Testis (tissue), 2 donors: ENCODE measurements at regions not wholly inside any gene's neighbourhood (a gene's known extent, or its start where the extent isn't known, plus 50 kb on each side); places are given as distances from the start of the nearest gene placed in this dataset.

Source experiments
- POLR2A ChIP-seq: fragments of 450-650 bp; IDR thresholded peaks from one replicate; pipeline ENCODE4 v1.6.1; 2017; ENCODE audit warnings: antibody characterized with exemption, mild to moderate bottlenecking, moderate library complexity
- TF ChIP-seq, protein P1 (sequence below), 3 experiments: fragments of 450-650 bp in 2 of 3; fragments of 200-600 bp in 1 of 3; sonication (generic) in 1 of 3; IDR thresholded peaks; one replicate each; pipeline ENCODE4 v1.5.1; 2016 to 2019; ENCODE audit warnings: antibody characterized with exemption in 3 of 3, mild to moderate bottlenecking in 2 of 3, moderate library complexity in 1 of 3

- TF ChIP-seq, protein P1, sequence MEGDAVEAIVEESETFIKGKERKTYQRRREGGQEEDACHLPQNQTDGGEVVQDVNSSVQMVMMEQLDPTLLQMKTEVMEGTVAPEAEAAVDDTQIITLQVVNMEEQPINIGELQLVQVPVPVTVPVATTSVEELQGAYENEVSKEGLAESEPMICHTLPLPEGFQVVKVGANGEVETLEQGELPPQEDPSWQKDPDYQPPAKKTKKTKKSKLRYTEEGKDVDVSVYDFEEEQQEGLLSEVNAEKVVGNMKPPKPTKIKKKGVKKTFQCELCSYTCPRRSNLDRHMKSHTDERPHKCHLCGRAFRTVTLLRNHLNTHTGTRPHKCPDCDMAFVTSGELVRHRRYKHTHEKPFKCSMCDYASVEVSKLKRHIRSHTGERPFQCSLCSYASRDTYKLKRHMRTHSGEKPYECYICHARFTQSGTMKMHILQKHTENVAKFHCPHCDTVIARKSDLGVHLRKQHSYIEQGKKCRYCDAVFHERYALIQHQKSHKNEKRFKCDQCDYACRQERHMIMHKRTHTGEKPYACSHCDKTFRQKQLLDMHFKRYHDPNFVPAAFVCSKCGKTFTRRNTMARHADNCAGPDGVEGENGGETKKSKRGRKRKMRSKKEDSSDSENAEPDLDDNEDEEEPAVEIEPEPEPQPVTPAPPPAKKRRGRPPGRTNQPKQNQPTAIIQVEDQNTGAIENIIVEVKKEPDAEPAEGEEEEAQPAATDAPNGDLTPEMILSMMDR (IDR thresholded peaks at IDR 0.05) = no peak
- no peak for TF ChIP-seq POLR2A
Observed at GRCh38 chr6:66849843-66850242, 1142.8 kb upstream of the EYS start.
